ENCODE measurements at regions not wholly inside any gene's neighbourhood (a gene's known extent, or its start where the extent isn't known, plus 50 kb on each side); places are given as distances from the start of the nearest gene placed in this dataset.

GRCh38 chr11:129282634-129283033 lies 90.5 kb upstream of the ARHGAP32 start:
- no peak for DNase-seq
- H3K4me1 ChIP-seq = no peaks in the 10 kb centered on the region
- H3K27me3 ChIP-seq = peaks cover 23% of the 10 kb centered on the region
- TF ChIP-seq CTCF (IDR thresholded peaks at IDR 0.05; ENCODE audit: low read depth, low read length) = no peak
- no peaks in the 10 kb centered on the region for H3K36me3 ChIP-seq
- H3K9me3 ChIP-seq = no peaks in the 10 kb centered on the region
- no peak overlapping the region for H3K4me3 ChIP-seq (ENCODE audit: low read depth, low read length)

- Histone ChIP-seq H3K9me3 (no peaks in the 10 kb centered on the region), H3K27me3 (peaks cover 32% of the 10 kb centered on the region), H3K4me3 (ENCODE audit: low read depth, low read length) (no peak overlapping the region), H3K4me1 (no peaks in the 10 kb centered on the region), H3K36me3 (no peaks in the 10 kb centered on the region)
- no peak for DNase-seq
- no peak for TF ChIP-seq CTCF (IDR thresholded peaks at IDR 0.05; ENCODE audit: low read depth, low read length)
These were observed 89.6 kb upstream of the ARHGAP32 start for GRCh38 chr11:129281471-129282415.

GRCh38 chr11:129280027-129280811 lies 88.1 kb upstream of the ARHGAP32 start:
- Histone ChIP-seq H3K36me3 (no peaks in the 10 kb centered on the region), H3K27me3 (peaks cover 34% of the 10 kb centered on the region), H3K9me3 (no peaks in the 10 kb centered on the region), H3K4me3 (ENCODE audit: low read depth, low read length) (peak overlapping the region; percentile 26), H3K4me1 (no peaks in the 10 kb centered on the region)
- no peak for DNase-seq
- no peak for TF ChIP-seq CTCF (IDR thresholded peaks at IDR 0.05; ENCODE audit: low read depth, low read length)

- Histone ChIP-seq H3K4me3 (ENCODE audit: low read depth, low read length) (peak overlapping the region; percentile 26), H3K36me3 (no peaks in the 10 kb centered on the region), H3K27me3 (peaks cover 34% of the 10 kb centered on the region), H3K4me1 (no peaks in the 10 kb centered on the region), H3K9me3 (no peaks in the 10 kb centered on the region)
- DNase-seq = peak; percentile 69
- no peak for TF ChIP-seq CTCF (IDR thresholded peaks at IDR 0.05; ENCODE audit: low read depth, low read length)
These were observed 87.4 kb upstream of the ARHGAP32 start for GRCh38 chr11:129279326-129280026.

GRCh38 chr11:129278586-129279319 lies 86.6 kb upstream of the ARHGAP32 start:
- Histone ChIP-seq H3K36me3 (no peaks in the 10 kb centered on the region), H3K4me1 (no peaks in the 10 kb centered on the region), H3K9me3 (no peaks in the 10 kb centered on the region), H3K4me3 (ENCODE audit: low read depth, low read length) (peak overlapping the region; percentile 24; the same call in 1 of the 2 replicates), H3K27me3 (peaks cover 34% of the 10 kb centered on the region)
- no peak for TF ChIP-seq CTCF (IDR thresholded peaks at IDR 0.05; ENCODE audit: low read depth, low read length)
- DNase-seq = peak; percentile 18
